ENCODE measurements at regions not wholly inside any gene's neighbourhood (a gene's known extent, or its start where the extent isn't known, plus 50 kb on each side); places are given as distances from the start of the nearest gene placed in this dataset.
"Not testable (repeated sequence)": the region's sequence is repeated elsewhere in the genome, so short reads cannot be mapped to it uniquely, and the experiment has no call there.

DNA sequence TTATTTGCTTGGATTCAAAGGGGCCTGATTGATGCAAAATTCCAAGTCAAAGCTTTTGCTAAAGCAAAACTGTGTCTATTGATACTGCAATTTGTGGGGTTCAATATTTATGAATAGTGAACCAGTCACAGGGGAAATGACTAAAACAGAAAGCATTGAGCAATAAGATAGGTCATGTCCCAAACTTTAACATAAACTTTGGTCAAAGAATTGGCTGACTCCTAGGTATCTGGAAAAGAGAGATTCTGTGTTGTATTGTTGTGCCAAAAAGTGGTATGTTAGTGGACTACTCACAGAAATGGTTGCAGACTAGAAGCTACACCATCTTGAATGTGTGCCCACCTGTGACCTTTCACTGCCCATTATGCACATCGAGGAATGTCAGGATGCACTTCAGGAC, 585.5 kb upstream of the RGMB start:
- TF ChIP-seq SPI1 (IDR thresholded peaks at IDR 0.05; ENCODE audit: borderline replicate concordance, low read depth) (no peak), POLR2AphosphoS5 (IDR thresholded peaks at IDR 0.05; ENCODE audit: low read depth) (no peak)
- TF ChIP-seq, protein P1, sequence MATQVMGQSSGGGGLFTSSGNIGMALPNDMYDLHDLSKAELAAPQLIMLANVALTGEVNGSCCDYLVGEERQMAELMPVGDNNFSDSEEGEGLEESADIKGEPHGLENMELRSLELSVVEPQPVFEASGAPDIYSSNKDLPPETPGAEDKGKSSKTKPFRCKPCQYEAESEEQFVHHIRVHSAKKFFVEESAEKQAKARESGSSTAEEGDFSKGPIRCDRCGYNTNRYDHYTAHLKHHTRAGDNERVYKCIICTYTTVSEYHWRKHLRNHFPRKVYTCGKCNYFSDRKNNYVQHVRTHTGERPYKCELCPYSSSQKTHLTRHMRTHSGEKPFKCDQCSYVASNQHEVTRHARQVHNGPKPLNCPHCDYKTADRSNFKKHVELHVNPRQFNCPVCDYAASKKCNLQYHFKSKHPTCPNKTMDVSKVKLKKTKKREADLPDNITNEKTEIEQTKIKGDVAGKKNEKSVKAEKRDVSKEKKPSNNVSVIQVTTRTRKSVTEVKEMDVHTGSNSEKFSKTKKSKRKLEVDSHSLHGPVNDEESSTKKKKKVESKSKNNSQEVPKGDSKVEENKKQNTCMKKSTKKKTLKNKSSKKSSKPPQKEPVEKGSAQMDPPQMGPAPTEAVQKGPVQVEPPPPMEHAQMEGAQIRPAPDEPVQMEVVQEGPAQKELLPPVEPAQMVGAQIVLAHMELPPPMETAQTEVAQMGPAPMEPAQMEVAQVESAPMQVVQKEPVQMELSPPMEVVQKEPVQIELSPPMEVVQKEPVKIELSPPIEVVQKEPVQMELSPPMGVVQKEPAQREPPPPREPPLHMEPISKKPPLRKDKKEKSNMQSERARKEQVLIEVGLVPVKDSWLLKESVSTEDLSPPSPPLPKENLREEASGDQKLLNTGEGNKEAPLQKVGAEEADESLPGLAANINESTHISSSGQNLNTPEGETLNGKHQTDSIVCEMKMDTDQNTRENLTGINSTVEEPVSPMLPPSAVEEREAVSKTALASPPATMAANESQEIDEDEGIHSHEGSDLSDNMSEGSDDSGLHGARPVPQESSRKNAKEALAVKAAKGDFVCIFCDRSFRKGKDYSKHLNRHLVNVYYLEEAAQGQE (IDR thresholded peaks at IDR 0.05; ENCODE audit: insufficient replicate concordance, low read depth): no peak
- TF ChIP-seq, protein P2, sequence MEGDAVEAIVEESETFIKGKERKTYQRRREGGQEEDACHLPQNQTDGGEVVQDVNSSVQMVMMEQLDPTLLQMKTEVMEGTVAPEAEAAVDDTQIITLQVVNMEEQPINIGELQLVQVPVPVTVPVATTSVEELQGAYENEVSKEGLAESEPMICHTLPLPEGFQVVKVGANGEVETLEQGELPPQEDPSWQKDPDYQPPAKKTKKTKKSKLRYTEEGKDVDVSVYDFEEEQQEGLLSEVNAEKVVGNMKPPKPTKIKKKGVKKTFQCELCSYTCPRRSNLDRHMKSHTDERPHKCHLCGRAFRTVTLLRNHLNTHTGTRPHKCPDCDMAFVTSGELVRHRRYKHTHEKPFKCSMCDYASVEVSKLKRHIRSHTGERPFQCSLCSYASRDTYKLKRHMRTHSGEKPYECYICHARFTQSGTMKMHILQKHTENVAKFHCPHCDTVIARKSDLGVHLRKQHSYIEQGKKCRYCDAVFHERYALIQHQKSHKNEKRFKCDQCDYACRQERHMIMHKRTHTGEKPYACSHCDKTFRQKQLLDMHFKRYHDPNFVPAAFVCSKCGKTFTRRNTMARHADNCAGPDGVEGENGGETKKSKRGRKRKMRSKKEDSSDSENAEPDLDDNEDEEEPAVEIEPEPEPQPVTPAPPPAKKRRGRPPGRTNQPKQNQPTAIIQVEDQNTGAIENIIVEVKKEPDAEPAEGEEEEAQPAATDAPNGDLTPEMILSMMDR (IDR thresholded peaks at IDR 0.05; ENCODE audit: insufficient read depth, low read length): no peak
- DNase-seq (ENCODE audit: low read depth in 1 of 2, low spot score in 1 of 2): no peak
- H3K4me3 ChIP-seq (replicated peaks; ENCODE audit: insufficient read depth, low read length): no peak overlapping the region
- H3K27me3 ChIP-seq (ENCODE audit: insufficient read depth, poor library complexity, severe bottlenecking): no peaks in the 10 kb centered on the region
- no peak overlapping the region for H3K27ac ChIP-seq (replicated peaks)

DNA sequence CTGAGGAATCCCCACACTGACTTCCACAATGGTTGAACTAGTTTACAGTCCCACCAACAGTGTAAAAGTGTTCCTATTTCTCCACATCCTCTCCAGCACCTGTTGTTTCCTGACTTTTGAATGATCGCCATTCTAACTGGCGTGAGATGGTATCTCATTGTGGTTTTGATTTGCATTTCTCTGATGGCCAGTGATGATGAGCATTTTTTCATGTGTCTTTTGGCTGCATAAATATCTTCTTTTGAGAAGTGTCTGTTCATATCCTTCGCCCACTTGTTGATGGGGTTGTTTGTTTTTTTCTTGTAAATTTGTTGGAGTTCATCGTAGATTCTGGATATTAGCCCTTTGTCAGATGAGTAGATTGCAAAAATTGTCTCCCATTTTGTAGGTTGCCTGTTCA, 583.1 kb upstream of the RGMB start:
- not testable (repeated sequence) for H3K27ac ChIP-seq (replicated peaks); H3K4me3 ChIP-seq (replicated peaks; ENCODE audit: insufficient read depth, low read length); H3K27me3 ChIP-seq (ENCODE audit: insufficient read depth, poor library complexity, severe bottlenecking); DNase-seq (ENCODE audit: low read depth in 1 of 2, low spot score in 1 of 2)

DNA sequence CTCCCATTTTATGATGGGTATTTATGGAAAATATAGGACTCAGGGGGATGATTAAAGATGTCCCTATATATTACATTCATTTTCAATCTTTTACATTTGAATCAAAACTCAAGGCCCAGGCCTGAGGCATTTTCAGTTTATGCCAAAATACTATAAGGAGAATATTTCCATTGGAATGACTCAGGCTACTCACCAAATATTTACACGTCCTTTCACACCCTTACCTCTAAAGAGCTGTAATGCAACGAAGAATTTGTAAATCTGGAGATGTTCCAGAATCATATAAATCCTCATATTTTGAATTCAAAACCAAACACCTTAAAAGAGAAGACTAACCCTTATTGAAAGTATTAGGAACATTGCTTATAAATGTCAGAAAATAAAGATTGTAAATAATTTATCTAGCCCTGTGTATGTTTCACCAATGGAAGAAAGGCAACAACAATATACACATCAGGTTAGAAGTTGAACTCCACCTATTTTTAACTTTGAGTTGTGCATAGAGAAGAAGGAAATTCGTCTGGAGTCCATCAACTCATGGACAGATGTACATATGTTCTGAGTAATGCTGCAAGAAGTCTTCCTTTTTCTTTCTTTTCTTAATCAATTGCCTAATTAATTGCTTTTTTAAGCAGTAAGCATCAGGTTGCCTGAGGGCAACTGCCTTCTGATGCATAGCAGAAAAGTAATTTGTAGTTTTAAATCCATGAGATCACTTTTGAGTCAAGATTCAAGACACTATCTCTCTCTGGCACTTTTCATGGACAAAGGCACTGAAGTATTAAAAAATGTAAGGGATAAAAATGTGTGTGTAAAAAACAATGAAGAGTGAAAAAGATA, 579.3 kb upstream of the RGMB start:
- TF ChIP-seq, protein P1 (IDR thresholded peaks at IDR 0.05; ENCODE audit: insufficient replicate concordance, low read depth): no peak
- no peak for TF ChIP-seq SPI1 (IDR thresholded peaks at IDR 0.05; ENCODE audit: borderline replicate concordance, low read depth)
- no peak for TF ChIP-seq POLR2AphosphoS5 (IDR thresholded peaks at IDR 0.05; ENCODE audit: low read depth)
- TF ChIP-seq, protein P2 (IDR thresholded peaks at IDR 0.05; ENCODE audit: insufficient read depth, low read length): no peak
- TF ChIP-seq GABPA (IDR thresholded peaks at IDR 0.05; ENCODE audit: low read depth): no peak
- no peak overlapping the region for H3K4me3 ChIP-seq (replicated peaks; ENCODE audit: insufficient read depth, low read length)
- no peak overlapping the region for H3K27ac ChIP-seq (replicated peaks)
- no peak for DNase-seq (ENCODE audit: low read depth in 1 of 2, low spot score in 1 of 2)
- no peaks in the 10 kb centered on the region for H3K27me3 ChIP-seq (ENCODE audit: insufficient read depth, poor library complexity, severe bottlenecking)

DNA sequence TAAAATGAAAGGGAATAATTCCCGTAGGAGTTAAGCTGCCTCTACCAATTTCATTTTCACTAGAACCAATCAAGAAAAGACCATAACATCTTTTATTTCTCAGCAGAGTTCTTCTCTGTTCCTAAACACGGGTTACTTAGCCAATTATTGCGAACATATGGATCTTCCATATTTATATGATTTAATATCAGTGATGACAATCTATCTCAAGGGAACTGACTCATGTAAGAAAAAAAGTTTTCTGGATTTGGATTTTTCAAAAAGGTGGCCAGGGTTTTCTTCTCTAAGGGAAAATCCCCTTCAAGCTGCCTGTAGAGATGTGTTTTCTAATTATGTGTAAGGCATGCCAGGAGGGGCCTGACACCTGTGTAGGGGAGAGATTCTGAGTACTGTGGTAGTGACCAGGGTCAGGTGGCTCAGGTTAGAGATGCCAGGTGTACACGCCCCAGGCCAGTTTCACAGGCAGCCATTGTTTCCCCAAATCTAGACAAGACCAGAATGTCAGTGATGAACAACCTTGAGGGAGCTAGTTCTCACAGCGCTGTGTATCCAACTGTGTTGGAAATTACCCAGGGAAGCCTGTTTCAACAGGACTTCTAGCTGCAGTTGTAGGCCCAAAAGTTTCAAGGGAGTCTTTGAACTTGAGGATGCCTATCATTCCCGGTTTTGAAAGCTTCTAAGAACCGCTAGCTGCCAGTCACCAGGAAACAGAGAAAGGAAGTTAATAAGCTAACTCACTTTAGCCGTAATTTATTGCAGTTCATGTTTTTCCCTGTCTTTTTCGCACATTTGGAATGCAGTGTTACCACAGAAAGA, 572.5 kb upstream of the RGMB start:
- no peak for TF ChIP-seq SPI1 (IDR thresholded peaks at IDR 0.05; ENCODE audit: borderline replicate concordance, low read depth)
- TF ChIP-seq, protein P1 (IDR thresholded peaks at IDR 0.05; ENCODE audit: insufficient replicate concordance, low read depth): no peak
- TF ChIP-seq, protein P2 (IDR thresholded peaks at IDR 0.05; ENCODE audit: insufficient read depth, low read length): no peak
- no peak for DNase-seq (ENCODE audit: low read depth in 1 of 2, low spot score in 1 of 2)
- H3K27ac ChIP-seq (replicated peaks): no peak overlapping the region
- H3K27me3 ChIP-seq (ENCODE audit: insufficient read depth, poor library complexity, severe bottlenecking): no peaks in the 10 kb centered on the region
- no peak overlapping the region for H3K4me3 ChIP-seq (replicated peaks; ENCODE audit: insufficient read depth, low read length)
